GM12878 (cell line): ENCODE measurements at regions not wholly inside any gene's neighbourhood (a gene's known extent, or its start where the extent isn't known, plus 50 kb on each side); places are given as distances from the start of the nearest gene placed in this dataset.

Experiments
- ATAC-seq: fragments of 200-7000 bp; cut with Tn5 transposase; 3 replicates; pipeline ENCODE4 v1.9.1; 2020; ENCODE audit warnings: mild to moderate bottlenecking, moderate library complexity
- BruUV-seq: library from RNA; stranded (reverse); fragments of 400-500 nt; replicated peaks from 2 replicates; lab custom pipeline; 2021; lab: Mats Ljungman, UMichigan
- CTCF ChIA-PET: fragments of 300-600 bp; sonication (Branson Sonifier 250); formaldehyde crosslinking; extraction: SDS; loops from one replicate; lab custom pipeline; 2021; ENCODE audit warnings: inconsistent platforms; lab: Yijun Ruan, JAX
- POLR2A ChIA-PET: fragments of 350-600 bp; formaldehyde crosslinking; extraction: SDS; loops from one replicate; lab custom pipeline; 2021; ENCODE audit warnings: inconsistent platforms; lab: Charles Lee
- RAD21 ChIA-PET: fragments of 300-600 bp; sonication (Branson Sonifier 250); formaldehyde crosslinking; loops from one replicate; lab custom pipeline; 2023; ENCODE audit warnings: antibody characterized with exemption; ENCODE audit not compliant: unreplicated experiment; lab: Charles Lee
- SMC1A ChIA-PET: fragments of 300-600 bp; sonication (Branson Sonifier 250); formaldehyde crosslinking; loops from one replicate; lab custom pipeline; 2023; ENCODE audit not compliant: unreplicated experiment, uncharacterized antibody; lab: Charles Lee
- DNase-seq: peaks from one replicate; pipeline ENCODE4 v3.0.0-alpha.2; 2011; ENCODE audit warnings: low read depth, low spot score
- FAIRE-seq: peaks from 3 replicates; lab custom pipeline; 2011; peaks lifted over from hg19 to GRCh38; lab: Jason Lieb, UNC
- H2AFZ ChIP-seq: 2 replicates; pipeline ENCODE4 v1.6.0; 2011; ENCODE audit warnings: low read depth, low read length, control low read depth; ENCODE audit not compliant: control insufficient read depth
- H3K27ac ChIP-seq: 2 replicates; pipeline ENCODE4 v1.5.1; 2011; ENCODE audit warnings: control low read depth; ENCODE audit not compliant: control insufficient read depth, insufficient read depth
- H3K27me3 ChIP-seq, 2 experiments: replicated peaks in 1 of 2; 2 replicates each; pipeline versions ENCODE4 v1.6.0 to v1.6.1; 2011; ENCODE audit warnings: low read length in 1 of 2; ENCODE audit not compliant: control insufficient read depth in 2 of 2, insufficient read depth in 2 of 2
- H3K36me3 ChIP-seq, 2 experiments: 2 replicates each; pipeline ENCODE4 v1.5.1; 2011; ENCODE audit warnings: low read length in 1 of 2; ENCODE audit not compliant: control insufficient read depth in 2 of 2, insufficient read depth in 2 of 2
- H3K4me1 ChIP-seq: 2 replicates; pipeline ENCODE4 v1.6.1; 2011; ENCODE audit warnings: mild to moderate bottlenecking, low read length, moderate library complexity, mixed read lengths; ENCODE audit not compliant: control insufficient read depth, insufficient read depth
- H3K4me2 ChIP-seq: 2 replicates; pipeline ENCODE4 v1.6.0; 2011; ENCODE audit warnings: control low read depth; ENCODE audit not compliant: control insufficient read depth, insufficient read depth
- H3K4me3 ChIP-seq: fragments of 200-600 bp; sonication (generic); 2 replicates; pipeline ENCODE4 v1.5.1; 2016
- H3K79me2 ChIP-seq: 2 replicates; pipeline ENCODE4 v1.6.0; 2011; ENCODE audit warnings: low read length; ENCODE audit not compliant: control insufficient read depth, insufficient read depth
- H3K9ac ChIP-seq: 2 replicates; pipeline ENCODE4 v1.8.0; 2011; ENCODE audit warnings: low read length, control low read depth, mixed read lengths; ENCODE audit not compliant: control insufficient read depth, insufficient read depth
- H3K9me3 ChIP-seq: replicated peaks from 3 replicates; pipeline ENCODE4 v1.5.1; 2011; ENCODE audit warnings: mild to moderate bottlenecking, low read length; ENCODE audit not compliant: control insufficient read depth, insufficient read depth
- H4K20me1 ChIP-seq: 2 replicates; pipeline ENCODE4 v1.6.0; 2011; ENCODE audit not compliant: control insufficient read depth, insufficient read depth
- KLF5 ChIP-seq: fragments of 450-650 bp; IDR thresholded peaks from 2 replicates; pipeline ENCODE4 v1.6.1; 2014; ENCODE audit warnings: mild to moderate bottlenecking; ENCODE audit not compliant: partially characterized antibody
- POLR2AphosphoS2 ChIP-seq: IDR thresholded peaks from 2 replicates; pipeline ENCODE4 v1.6.1; 2011; ENCODE audit warnings: low read depth, mild to moderate bottlenecking, low read length, improper control_type of control experiment, moderate library complexity
- RUNX3 ChIP-seq: IDR thresholded peaks from 2 replicates; pipeline ENCODE4 v1.6.1; 2012; ENCODE audit warnings: low read length, inconsistent platforms
- WGBS: methylation state at CpG from one replicate; pipeline ENCODE4 v1.1.6; 2016; ENCODE audit warnings: low lambda C conversion rate; ENCODE audit not compliant: insufficient replicate concordance, insufficient coverage; ENCODE audit errors: missing lambda C conversion rate; 5-methylcytosine and 5-hydroxymethylcytosine counted together
- in situ Hi-C: fragments of 300-500 bp; cut with MboI; formaldehyde crosslinking; loops from 9 replicates; pipeline ENCODE4 v1.14.3; 2018; ENCODE audit warnings: mixed read lengths
- intact Hi-C: fragments of 100-400 bp; cut with micrococcal nuclease; formaldehyde crosslinking; loops from one replicate; pipeline ENCODE4 v1.14.2; 2022; ENCODE audit not compliant: unreplicated experiment
- TF ChIP-seq, protein P1 (sequence below): fragments of 450-650 bp; IDR thresholded peaks from 2 replicates; pipeline ENCODE4 v1.6.1; 2016; ENCODE audit warnings: mild to moderate bottlenecking, moderate library complexity, borderline replicate concordance
- TF ChIP-seq, protein P2 (sequence below): fragments of 450-650 bp; IDR thresholded peaks from 2 replicates; pipeline ENCODE4 v1.6.1; 2017; ENCODE audit warnings: mild to moderate bottlenecking, low read depth, inconsistent platforms; ENCODE audit not compliant: poor library complexity, severe bottlenecking

DNA sequence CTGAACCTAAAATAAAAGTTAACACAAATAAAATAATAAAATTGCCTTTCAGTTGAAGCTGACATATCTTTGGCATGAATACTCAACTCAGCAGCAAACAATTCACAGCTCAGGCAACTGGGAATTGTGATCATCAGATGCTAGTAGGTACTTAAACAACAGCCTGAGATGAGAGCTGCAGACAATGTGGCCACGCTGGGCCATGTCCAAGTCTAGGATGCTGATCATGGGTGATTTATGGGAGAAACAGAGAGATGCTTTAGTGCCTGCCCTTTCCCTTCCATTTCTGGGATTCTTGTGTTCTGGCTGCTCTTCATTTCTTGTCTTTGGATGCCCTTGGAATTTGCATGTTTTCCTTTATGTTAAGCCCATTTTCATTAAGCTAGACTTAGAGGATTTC is 212.4 kb upstream of the CWC22 start:
- ATAC-seq = no peak
- POLR2A ChIA-PET = no interaction called here
- CTCF ChIA-PET = interaction anchor here (0.8 to 1.6 kb wide), 2 partner anchors 9 to 21 kb away, joined by 3 to 5 read pairs; no protein-coding TSS in a partner anchor
- H2AFZ ChIP-seq = no peak overlapping the region
- H3K9me3 ChIP-seq = no peaks in the 10 kb centered on the region; the same call in 2 of the 3 replicates
- intact Hi-C loops = no loop called here
- no TSS peak for BruUV-seq
- SMC1A ChIA-PET = interaction anchor here (0.6 kb wide), 1 partner anchor 34 kb away, joined by 3 read pairs; no protein-coding TSS in a partner anchor
- no peak for TF ChIP-seq POLR2AphosphoS2
- TF ChIP-seq, protein P1, sequence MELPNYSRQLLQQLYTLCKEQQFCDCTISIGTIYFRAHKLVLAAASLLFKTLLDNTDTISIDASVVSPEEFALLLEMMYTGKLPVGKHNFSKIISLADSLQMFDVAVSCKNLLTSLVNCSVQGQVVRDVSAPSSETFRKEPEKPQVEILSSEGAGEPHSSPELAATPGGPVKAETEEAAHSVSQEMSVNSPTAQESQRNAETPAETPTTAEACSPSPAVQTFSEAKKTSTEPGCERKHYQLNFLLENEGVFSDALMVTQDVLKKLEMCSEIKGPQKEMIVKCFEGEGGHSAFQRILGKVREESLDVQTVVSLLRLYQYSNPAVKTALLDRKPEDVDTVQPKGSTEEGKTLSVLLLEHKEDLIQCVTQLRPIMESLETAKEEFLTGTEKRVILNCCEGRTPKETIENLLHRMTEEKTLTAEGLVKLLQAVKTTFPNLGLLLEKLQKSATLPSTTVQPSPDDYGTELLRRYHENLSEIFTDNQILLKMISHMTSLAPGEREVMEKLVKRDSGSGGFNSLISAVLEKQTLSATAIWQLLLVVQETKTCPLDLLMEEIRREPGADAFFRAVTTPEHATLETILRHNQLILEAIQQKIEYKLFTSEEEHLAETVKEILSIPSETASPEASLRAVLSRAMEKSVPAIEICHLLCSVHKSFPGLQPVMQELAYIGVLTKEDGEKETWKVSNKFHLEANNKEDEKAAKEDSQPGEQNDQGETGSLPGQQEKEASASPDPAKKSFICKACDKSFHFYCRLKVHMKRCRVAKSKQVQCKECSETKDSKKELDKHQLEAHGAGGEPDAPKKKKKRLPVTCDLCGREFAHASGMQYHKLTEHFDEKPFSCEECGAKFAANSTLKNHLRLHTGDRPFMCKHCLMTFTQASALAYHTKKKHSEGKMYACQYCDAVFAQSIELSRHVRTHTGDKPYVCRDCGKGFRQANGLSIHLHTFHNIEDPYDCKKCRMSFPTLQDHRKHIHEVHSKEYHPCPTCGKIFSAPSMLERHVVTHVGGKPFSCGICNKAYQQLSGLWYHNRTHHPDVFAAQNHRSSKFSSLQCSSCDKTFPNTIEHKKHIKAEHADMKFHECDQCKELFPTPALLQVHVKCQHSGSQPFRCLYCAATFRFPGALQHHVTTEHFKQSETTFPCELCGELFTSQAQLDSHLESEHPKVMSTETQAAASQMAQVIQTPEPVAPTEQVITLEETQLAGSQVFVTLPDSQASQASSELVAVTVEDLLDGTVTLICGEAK = no peak
- no peak for TF ChIP-seq KLF5
- no peak for TF ChIP-seq RUNX3
- TF ChIP-seq, protein P2, sequence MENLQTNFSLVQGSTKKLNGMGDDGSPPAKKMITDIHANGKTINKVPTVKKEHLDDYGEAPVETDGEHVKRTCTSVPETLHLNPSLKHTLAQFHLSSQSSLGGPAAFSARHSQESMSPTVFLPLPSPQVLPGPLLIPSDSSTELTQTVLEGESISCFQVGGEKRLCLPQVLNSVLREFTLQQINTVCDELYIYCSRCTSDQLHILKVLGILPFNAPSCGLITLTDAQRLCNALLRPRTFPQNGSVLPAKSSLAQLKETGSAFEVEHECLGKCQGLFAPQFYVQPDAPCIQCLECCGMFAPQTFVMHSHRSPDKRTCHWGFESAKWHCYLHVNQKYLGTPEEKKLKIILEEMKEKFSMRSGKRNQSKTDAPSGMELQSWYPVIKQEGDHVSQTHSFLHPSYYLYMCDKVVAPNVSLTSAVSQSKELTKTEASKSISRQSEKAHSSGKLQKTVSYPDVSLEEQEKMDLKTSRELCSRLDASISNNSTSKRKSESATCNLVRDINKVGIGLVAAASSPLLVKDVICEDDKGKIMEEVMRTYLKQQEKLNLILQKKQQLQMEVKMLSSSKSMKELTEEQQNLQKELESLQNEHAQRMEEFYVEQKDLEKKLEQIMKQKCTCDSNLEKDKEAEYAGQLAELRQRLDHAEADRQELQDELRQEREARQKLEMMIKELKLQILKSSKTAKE = no peak
- no peaks in the 10 kb centered on the region for H3K27me3 ChIP-seq
- no peak for DNase-seq
- H3K79me2 ChIP-seq = no peaks in the 10 kb centered on the region
- H4K20me1 ChIP-seq = no peaks in the 10 kb centered on the region
- in situ Hi-C loops = no loop called here
- no peak overlapping the region for H3K4me3 ChIP-seq
- WGBS = 18% methylated on average over 1 of the region's 1 CpG
- RAD21 ChIA-PET = interaction anchor here (0.7 kb wide), 1 partner anchor 23 kb away, joined by 3 read pairs; no protein-coding TSS in a partner anchor
- no peak for FAIRE-seq
- no peaks in the 10 kb centered on the region for H3K4me1 ChIP-seq
- H3K4me2 ChIP-seq = no peak overlapping the region
- H3K27ac ChIP-seq = no peak overlapping the region
- no peak overlapping the region for H3K9ac ChIP-seq
- H3K36me3 ChIP-seq = no peaks in the 10 kb centered on the region
